Smooth muscle cell (in vitro differentiated cells): ENCODE measurements at regions not wholly inside any gene's neighbourhood (a gene's known extent, or its start where the extent isn't known, plus 50 kb on each side); places are given as distances from the start of the nearest gene placed in this dataset.

Experiments used
- DNase-seq: peaks from one replicate; lab custom pipeline; 2025; ENCODE audit not compliant: unreplicated experiment; lab: John Stamatoyannopoulos, UW
- H2AFZ ChIP-seq: fragments of 200-600 bp; sonication (generic); 2 replicates; pipeline ENCODE4 v1.6.0; 2016; ENCODE audit warnings: antibody characterized with exemption, low read depth, mild to moderate bottlenecking
- H3F3A ChIP-seq: fragments of 200-600 bp; sonication (generic); 2 replicates; pipeline ENCODE4 v1.6.0; 2017; ENCODE audit warnings: antibody characterized with exemption, low read depth
- H3K27ac ChIP-seq: fragments of 200-600 bp; sonication (generic); 2 replicates; pipeline ENCODE4 v1.5.1; 2016; ENCODE audit warnings: low read depth, mild to moderate bottlenecking
- H3K27me3 ChIP-seq: fragments of 200-600 bp; sonication (generic); 2 replicates; pipeline ENCODE4 v1.6.1; 2016; ENCODE audit warnings: low read depth, mild to moderate bottlenecking
- H3K36me3 ChIP-seq: fragments of 200-600 bp; sonication (generic); 2 replicates; pipeline ENCODE4 v1.5.1; 2016; ENCODE audit warnings: low read depth
- H3K4me1 ChIP-seq: fragments of 200-600 bp; sonication (generic); 2 replicates; pipeline ENCODE4 v1.5.1; 2016; ENCODE audit warnings: low read depth
- H3K4me2 ChIP-seq: fragments of 200-600 bp; sonication (generic); 2 replicates; pipeline ENCODE4 v1.6.0; 2016; ENCODE audit warnings: mild to moderate bottlenecking
- H3K4me3 ChIP-seq: fragments of 200-600 bp; sonication (generic); 2 replicates; pipeline ENCODE4 v1.5.1; 2016; ENCODE audit warnings: mild to moderate bottlenecking
- H3K79me2 ChIP-seq: fragments of 200-600 bp; sonication (generic); 2 replicates; pipeline ENCODE4 v1.6.0; 2016; ENCODE audit warnings: low read depth, mild to moderate bottlenecking
- H3K9ac ChIP-seq: fragments of 200-600 bp; sonication (generic); 2 replicates; pipeline ENCODE4 v1.6.0; 2016; ENCODE audit warnings: low read depth
- H3K9me3 ChIP-seq: fragments of 200-600 bp; sonication (generic); replicated peaks from 2 replicates; pipeline ENCODE4 v1.5.1; 2016; ENCODE audit warnings: low read depth
- H4K20me1 ChIP-seq: fragments of 200-600 bp; sonication (generic); 2 replicates; pipeline ENCODE4 v1.6.0; 2016; ENCODE audit warnings: low read depth
- WGBS: methylation state at CpG from one replicate; pipeline ENCODE4 v1.1.7; 2016; ENCODE audit warnings: low lambda C conversion rate; 5-methylcytosine and 5-hydroxymethylcytosine counted together
- TF ChIP-seq, protein P1 (sequence below): fragments of 200-600 bp; sonication (generic); IDR thresholded peaks from 2 replicates; pipeline ENCODE4 v1.5.1; 2017; ENCODE audit warnings: borderline replicate concordance, mild to moderate bottlenecking, antibody characterized with exemption; ENCODE audit not compliant: insufficient read depth, poor library complexity, severe bottlenecking

DNA sequence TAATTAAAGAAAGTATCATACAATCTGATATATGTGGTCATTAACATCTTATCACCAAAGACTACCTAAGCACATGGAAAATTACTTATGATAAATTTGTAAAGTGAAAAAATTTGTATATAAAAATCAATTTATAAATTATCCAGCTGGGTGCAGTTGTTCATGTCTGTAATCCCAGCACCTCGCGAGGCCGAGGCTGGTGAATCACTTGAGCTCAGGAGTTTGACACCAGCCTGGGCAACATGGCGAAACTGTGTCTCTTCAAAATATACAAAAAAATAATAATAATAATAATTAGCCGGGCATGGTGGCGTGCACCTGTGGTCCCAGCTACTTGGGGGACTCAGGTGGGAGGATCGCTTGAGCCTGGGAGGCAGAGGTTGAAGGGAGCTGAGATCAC lies 82.8 kb upstream of the SYT6 start:
- TF ChIP-seq, protein P1, sequence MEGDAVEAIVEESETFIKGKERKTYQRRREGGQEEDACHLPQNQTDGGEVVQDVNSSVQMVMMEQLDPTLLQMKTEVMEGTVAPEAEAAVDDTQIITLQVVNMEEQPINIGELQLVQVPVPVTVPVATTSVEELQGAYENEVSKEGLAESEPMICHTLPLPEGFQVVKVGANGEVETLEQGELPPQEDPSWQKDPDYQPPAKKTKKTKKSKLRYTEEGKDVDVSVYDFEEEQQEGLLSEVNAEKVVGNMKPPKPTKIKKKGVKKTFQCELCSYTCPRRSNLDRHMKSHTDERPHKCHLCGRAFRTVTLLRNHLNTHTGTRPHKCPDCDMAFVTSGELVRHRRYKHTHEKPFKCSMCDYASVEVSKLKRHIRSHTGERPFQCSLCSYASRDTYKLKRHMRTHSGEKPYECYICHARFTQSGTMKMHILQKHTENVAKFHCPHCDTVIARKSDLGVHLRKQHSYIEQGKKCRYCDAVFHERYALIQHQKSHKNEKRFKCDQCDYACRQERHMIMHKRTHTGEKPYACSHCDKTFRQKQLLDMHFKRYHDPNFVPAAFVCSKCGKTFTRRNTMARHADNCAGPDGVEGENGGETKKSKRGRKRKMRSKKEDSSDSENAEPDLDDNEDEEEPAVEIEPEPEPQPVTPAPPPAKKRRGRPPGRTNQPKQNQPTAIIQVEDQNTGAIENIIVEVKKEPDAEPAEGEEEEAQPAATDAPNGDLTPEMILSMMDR = no peak
- H3F3A ChIP-seq = no peaks in the 10 kb centered on the region
- no peak overlapping the region for H3K4me3 ChIP-seq
- H4K20me1 ChIP-seq = no peaks in the 10 kb centered on the region
- DNase-seq = no peak
- H3K79me2 ChIP-seq = no peaks in the 10 kb centered on the region
- H3K9ac ChIP-seq = no peak overlapping the region
- no peaks in the 10 kb centered on the region for H3K9me3 ChIP-seq
- H3K4me1 ChIP-seq = no peaks in the 10 kb centered on the region
- H3K4me2 ChIP-seq = no peak overlapping the region
- no peak overlapping the region for H3K27ac ChIP-seq
- WGBS = 67% methylated on average over 7 of the region's 7 CpGs
- H2AFZ ChIP-seq = no peak overlapping the region
- no peaks in the 10 kb centered on the region for H3K27me3 ChIP-seq
- H3K36me3 ChIP-seq = no peaks in the 10 kb centered on the region

DNA sequence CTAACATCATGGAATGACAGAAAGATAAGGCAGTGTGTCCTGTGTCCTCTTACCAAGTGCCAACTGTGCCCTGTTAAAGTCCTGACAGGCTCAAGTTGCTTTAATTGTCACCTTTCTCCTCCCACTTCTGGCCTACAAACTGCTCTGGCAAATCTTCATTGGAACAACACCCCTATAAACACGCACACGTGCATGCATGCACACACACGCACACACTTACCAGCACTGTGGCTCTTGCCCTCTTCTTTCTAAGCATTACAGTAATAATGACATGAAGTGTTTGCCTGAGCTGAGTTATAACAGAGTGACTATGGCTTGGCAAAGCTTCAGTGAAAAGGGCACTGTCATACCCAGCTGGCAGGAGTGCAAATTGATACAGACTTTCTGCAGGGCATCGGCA lies 82.3 kb upstream of the SYT6 start:
- no peaks in the 10 kb centered on the region for H3K9me3 ChIP-seq
- H3K9ac ChIP-seq = no peak overlapping the region
- H3K4me3 ChIP-seq = no peak overlapping the region
- no peak overlapping the region for H3K27ac ChIP-seq
- no peaks in the 10 kb centered on the region for H3K27me3 ChIP-seq
- H3K4me2 ChIP-seq = no peak overlapping the region
- H3K79me2 ChIP-seq = no peaks in the 10 kb centered on the region
- H2AFZ ChIP-seq = no peak overlapping the region
- no peaks in the 10 kb centered on the region for H3F3A ChIP-seq
- no peaks in the 10 kb centered on the region for H3K36me3 ChIP-seq
- 93% methylated on average over 4 of the region's 4 CpGs for WGBS
- no peaks in the 10 kb centered on the region for H3K4me1 ChIP-seq
- TF ChIP-seq, protein P1 = no peak
- DNase-seq = no peak
- no peaks in the 10 kb centered on the region for H4K20me1 ChIP-seq

DNA sequence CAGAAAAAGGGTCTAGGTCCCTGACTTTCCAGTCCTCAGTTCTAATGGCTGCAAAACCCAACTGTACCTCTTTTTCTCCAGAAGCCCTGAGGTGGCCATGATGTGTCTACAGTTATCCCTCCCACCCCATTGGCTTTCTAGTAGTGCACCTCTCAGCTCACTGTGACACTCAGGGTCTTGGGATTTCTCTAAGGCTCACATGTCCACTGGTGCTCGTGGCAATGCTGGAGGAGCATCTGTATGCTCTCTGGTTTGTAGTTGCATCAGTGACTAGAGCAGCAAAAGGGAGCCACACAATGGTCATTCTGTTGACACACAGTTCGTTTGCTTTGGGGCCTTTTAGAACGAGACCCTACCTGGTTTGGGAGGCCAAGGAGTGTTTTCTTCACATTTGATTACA lies 81.6 kb upstream of the SYT6 start:
- Histone ChIP-seq H3K4me3 (no peak overlapping the region), H3K9ac (no peak overlapping the region), H3K79me2 (no peaks in the 10 kb centered on the region), H3K27me3 (no peaks in the 10 kb centered on the region), H3K4me2 (no peak overlapping the region), H3K9me3 (no peaks in the 10 kb centered on the region), H3K4me1 (peaks cover 4% of the 10 kb centered on the region), H4K20me1 (no peaks in the 10 kb centered on the region), H2AFZ (no peak overlapping the region), H3K27ac (no peak overlapping the region), H3F3A (no peaks in the 10 kb centered on the region), H3K36me3 (no peaks in the 10 kb centered on the region)
- TF ChIP-seq, protein P1 = no peak
- no peak for DNase-seq
- WGBS = 91% methylated on average over 3 of the region's 3 CpGs

DNA sequence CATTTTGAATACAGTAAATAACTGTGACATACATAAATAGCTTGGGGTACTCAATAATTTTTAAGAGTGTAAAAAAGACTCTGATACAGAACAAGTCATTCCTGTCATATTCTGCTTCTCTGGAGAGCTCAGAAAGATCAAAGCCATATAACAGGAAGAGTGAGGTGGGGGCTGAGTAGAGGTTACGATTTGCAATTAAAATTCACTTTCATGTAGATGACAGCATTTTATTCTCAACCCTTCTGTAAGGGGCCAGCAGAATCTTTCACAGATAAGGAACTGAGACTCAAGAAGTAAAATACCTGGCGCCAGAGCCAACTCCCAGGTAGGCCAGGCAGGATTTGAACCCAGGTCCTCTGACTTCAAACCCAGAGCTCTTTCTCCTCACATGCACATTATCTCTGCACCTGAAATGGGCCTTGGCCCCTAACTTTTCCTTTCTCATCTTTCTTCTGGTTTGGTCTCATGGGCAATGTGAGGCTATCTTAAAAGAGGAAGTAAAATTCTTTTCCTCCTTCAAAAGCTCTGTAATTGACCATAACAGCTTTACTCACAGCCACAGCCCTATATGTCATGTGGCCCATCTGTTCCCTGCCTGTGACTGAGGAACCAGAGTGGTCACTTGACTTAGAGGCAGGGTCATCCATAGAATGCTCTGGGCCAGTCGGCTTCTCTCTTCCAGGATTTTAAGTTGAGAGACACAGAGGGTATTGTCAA lies 80.9 kb upstream of the SYT6 start:
- no peaks in the 10 kb centered on the region for H3K79me2 ChIP-seq
- H3K4me3 ChIP-seq = no peak overlapping the region
- 91% methylated on average over 3 of the region's 3 CpGs for WGBS
- no peak overlapping the region for H3K9ac ChIP-seq
- no peak overlapping the region for H2AFZ ChIP-seq
- TF ChIP-seq, protein P1 = no peak
- DNase-seq = no peak
- no peaks in the 10 kb centered on the region for H3K36me3 ChIP-seq
- H3F3A ChIP-seq = no peaks in the 10 kb centered on the region
- H4K20me1 ChIP-seq = no peaks in the 10 kb centered on the region
- no peak overlapping the region for H3K27ac ChIP-seq
- H3K4me2 ChIP-seq = no peak overlapping the region
- H3K27me3 ChIP-seq = no peaks in the 10 kb centered on the region
- H3K4me1 ChIP-seq = peaks cover 7% of the 10 kb centered on the region
- H3K9me3 ChIP-seq = no peaks in the 10 kb centered on the region
